PFSK-1 (cell line): ENCODE measurements at regions not wholly inside any gene's neighbourhood (a gene's known extent, or its start where the extent isn't known, plus 50 kb on each side); places are given as distances from the start of the nearest gene placed in this dataset.

Experiments
- FOXP2 ChIP-seq: optimal IDR thresholded peaks from 2 replicates; pipeline ENCODE3; 2011; ENCODE audit warnings: borderline replicate concordance, control low read depth, inconsistent platforms; ENCODE audit not compliant: insufficient read depth; ENCODE audit errors: extremely low read length, extremely low read depth
- POLR2AphosphoS5 ChIP-seq: IDR thresholded peaks from 2 replicates; pipeline ENCODE4 v1.6.1; 2012; ENCODE audit warnings: low read depth, mild to moderate bottlenecking, control low read depth, low read length, moderate library complexity
- SIN3A ChIP-seq: IDR thresholded peaks from 2 replicates; pipeline ENCODE4 v1.6.1; 2012; ENCODE audit warnings: mild to moderate bottlenecking, low read length, moderate library complexity, borderline replicate concordance; ENCODE audit not compliant: insufficient read depth
- TAF1 ChIP-seq: IDR thresholded peaks from 2 replicates; pipeline ENCODE4 v1.6.1; 2012; ENCODE audit warnings: low read length, control low read depth, borderline replicate concordance; ENCODE audit not compliant: insufficient read depth
- TF ChIP-seq, protein P1 (sequence below), 2 experiments: IDR thresholded peaks; 2 replicates each; pipeline versions ENCODE4 v1.6.1 to v1.8.0; 2011 to 2012; ENCODE audit warnings: low read depth in 2 of 2, low read length in 2 of 2, control low read depth in 1 of 2, inconsistent platforms in 1 of 2, mild to moderate bottlenecking in 1 of 2, moderate library complexity in 1 of 2; ENCODE audit not compliant: insufficient read depth in 1 of 2

DNA sequence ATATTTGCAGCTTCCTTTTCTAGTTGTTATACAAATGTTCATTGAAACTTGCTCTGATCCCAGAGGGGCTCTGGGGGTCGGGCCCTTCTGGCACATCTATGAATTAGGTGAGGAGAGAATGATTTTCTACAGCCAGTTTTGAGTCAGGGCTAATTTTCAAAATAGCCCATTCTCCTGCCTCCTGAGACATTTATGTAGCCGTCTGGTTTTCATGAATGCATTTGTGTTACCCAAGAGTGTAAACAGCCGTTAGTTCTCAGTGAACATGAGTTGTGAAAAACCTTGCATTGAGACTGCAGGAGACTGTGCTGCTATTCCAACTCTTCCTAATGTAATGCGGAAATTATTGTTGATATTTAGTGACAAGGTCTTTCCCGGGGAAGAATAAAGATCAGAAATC lies 122.5 kb downstream of the ICOS start:
- TF ChIP-seq TAF1 = no peak
- TF ChIP-seq, protein P1, sequence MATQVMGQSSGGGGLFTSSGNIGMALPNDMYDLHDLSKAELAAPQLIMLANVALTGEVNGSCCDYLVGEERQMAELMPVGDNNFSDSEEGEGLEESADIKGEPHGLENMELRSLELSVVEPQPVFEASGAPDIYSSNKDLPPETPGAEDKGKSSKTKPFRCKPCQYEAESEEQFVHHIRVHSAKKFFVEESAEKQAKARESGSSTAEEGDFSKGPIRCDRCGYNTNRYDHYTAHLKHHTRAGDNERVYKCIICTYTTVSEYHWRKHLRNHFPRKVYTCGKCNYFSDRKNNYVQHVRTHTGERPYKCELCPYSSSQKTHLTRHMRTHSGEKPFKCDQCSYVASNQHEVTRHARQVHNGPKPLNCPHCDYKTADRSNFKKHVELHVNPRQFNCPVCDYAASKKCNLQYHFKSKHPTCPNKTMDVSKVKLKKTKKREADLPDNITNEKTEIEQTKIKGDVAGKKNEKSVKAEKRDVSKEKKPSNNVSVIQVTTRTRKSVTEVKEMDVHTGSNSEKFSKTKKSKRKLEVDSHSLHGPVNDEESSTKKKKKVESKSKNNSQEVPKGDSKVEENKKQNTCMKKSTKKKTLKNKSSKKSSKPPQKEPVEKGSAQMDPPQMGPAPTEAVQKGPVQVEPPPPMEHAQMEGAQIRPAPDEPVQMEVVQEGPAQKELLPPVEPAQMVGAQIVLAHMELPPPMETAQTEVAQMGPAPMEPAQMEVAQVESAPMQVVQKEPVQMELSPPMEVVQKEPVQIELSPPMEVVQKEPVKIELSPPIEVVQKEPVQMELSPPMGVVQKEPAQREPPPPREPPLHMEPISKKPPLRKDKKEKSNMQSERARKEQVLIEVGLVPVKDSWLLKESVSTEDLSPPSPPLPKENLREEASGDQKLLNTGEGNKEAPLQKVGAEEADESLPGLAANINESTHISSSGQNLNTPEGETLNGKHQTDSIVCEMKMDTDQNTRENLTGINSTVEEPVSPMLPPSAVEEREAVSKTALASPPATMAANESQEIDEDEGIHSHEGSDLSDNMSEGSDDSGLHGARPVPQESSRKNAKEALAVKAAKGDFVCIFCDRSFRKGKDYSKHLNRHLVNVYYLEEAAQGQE (IDR thresholded peaks at IDR 0.05; ENCODE audit: insufficient read depth in 1 of 2, low read depth in 2 of 2, low read length in 2 of 2) = no peak
- no peak for TF ChIP-seq POLR2AphosphoS5
- TF ChIP-seq FOXP2 = no peak
- TF ChIP-seq SIN3A = no peak
